ENCODE measurements at regions not wholly inside any gene's neighbourhood (a gene's known extent, or its start where the extent isn't known, plus 50 kb on each side); places are given as distances from the start of the nearest gene placed in this dataset.
A peak's percentile ranks its signal among the peaks of the same experiment; 100 is the strongest.
"Not testable (repeated sequence)": the region's sequence is repeated elsewhere in the genome, so short reads cannot be mapped to it uniquely, and the experiment has no call there.

GRCh38 chrX:28205126-28205525, 223.9 kb upstream of the DCAF8L1 start:
- no peak for DNase-seq (ENCODE audit: low spot score)

GRCh38 chrX:28189011-28189410, 207.8 kb upstream of the DCAF8L1 start:
- DNase-seq (ENCODE audit: low spot score) = no peak

- DNase-seq (ENCODE audit: low spot score) = no peak
Measured at GRCh38 chrX:28188526-28188925, 207.3 kb upstream of the DCAF8L1 start.

GRCh38 chrX:28180096-28180495, 198.8 kb upstream of the DCAF8L1 start:
- no peak for DNase-seq (ENCODE audit: low spot score)

GRCh38 chrX:28178206-28178605, 197.0 kb upstream of the DCAF8L1 start:
- no peak for DNase-seq (ENCODE audit: low spot score)

- peak; percentile 69 for DNase-seq (ENCODE audit: low spot score)
Measured at GRCh38 chrX:28177202-28177601, 196.0 kb upstream of the DCAF8L1 start.

- no peak for DNase-seq (ENCODE audit: low spot score)
Measured at GRCh38 chrX:28170713-28171112, 189.5 kb upstream of the DCAF8L1 start.

- no peak for DNase-seq (ENCODE audit: low spot score)
Measured at GRCh38 chrX:28158019-28158777, 176.9 kb upstream of the DCAF8L1 start.

- not testable (repeated sequence) for DNase-seq (ENCODE audit: low spot score)
Measured at GRCh38 chrX:28152263-28152662, 171.0 kb upstream of the DCAF8L1 start.

GRCh38 chrX:28135378-28136047, 154.3 kb upstream of the DCAF8L1 start:
- DNase-seq (ENCODE audit: low spot score) = no peak

- DNase-seq (ENCODE audit: low spot score) = no peak
Measured at GRCh38 chrX:28133763-28134162, 152.5 kb upstream of the DCAF8L1 start.

GRCh38 chrX:28127662-28128061, 146.4 kb upstream of the DCAF8L1 start:
- no peak for DNase-seq (ENCODE audit: low spot score)

GRCh38 chrX:28126886-28127285, 145.6 kb upstream of the DCAF8L1 start:
- no peak for DNase-seq (ENCODE audit: low spot score)

- DNase-seq (ENCODE audit: low spot score) = no peak
Measured at GRCh38 chrX:28124416-28124815, 143.2 kb upstream of the DCAF8L1 start.

GRCh38 chrX:28120580-28121245, 139.5 kb upstream of the DCAF8L1 start:
- not testable (repeated sequence) for DNase-seq (ENCODE audit: low spot score)

GRCh38 chrX:28120072-28120471, 138.8 kb upstream of the DCAF8L1 start:
- DNase-seq (ENCODE audit: low spot score) = peak; percentile 5

- peak; percentile 4 for DNase-seq (ENCODE audit: low spot score)
Measured at GRCh38 chrX:28108186-28108945, 127.1 kb upstream of the DCAF8L1 start.

- DNase-seq (ENCODE audit: low spot score) = no peak
Measured at GRCh38 chrX:28099166-28099565, 117.9 kb upstream of the DCAF8L1 start.

GRCh38 chrX:28085653-28086052, 104.4 kb upstream of the DCAF8L1 start:
- no peak for DNase-seq (ENCODE audit: low spot score)

- peak; percentile 32 for DNase-seq (ENCODE audit: low spot score)
Measured at GRCh38 chrX:28058901-28059300, 77.7 kb upstream of the DCAF8L1 start.

- no peak for DNase-seq (ENCODE audit: low spot score)
Measured at GRCh38 chrX:28042826-28043564, 61.7 kb upstream of the DCAF8L1 start.
